ENCODE measurements at regions not wholly inside any gene's neighbourhood (a gene's known extent, or its start where the extent isn't known, plus 50 kb on each side); places are given as distances from the start of the nearest gene placed in this dataset.

- Histone ChIP-seq H2AK5ac (ENCODE audit: low read depth, low read length) (no peak overlapping the region), H3K9me1 (ENCODE audit: insufficient read depth, low read length) (no peaks in the 10 kb centered on the region), H3K14ac (replicated peaks; ENCODE audit: low read depth, low read length) (no peak overlapping the region), H3K27ac (ENCODE audit: insufficient read depth, low read length) (no peak overlapping the region), H3K36me3 (ENCODE audit: control insufficient read depth, insufficient read depth, low read length) (no peaks in the 10 kb centered on the region), H3K79me1 (ENCODE audit: low read depth in 1 of 2, low read length in 2 of 2) (no peaks in the 10 kb centered on the region), H2BK5ac (ENCODE audit: low read depth, low read length, poor library complexity, severe bottlenecking) (no peak overlapping the region), H3K18ac (ENCODE audit: low read depth, low read length) (no peak overlapping the region), H2BK120ac (ENCODE audit: low read depth, low read length) (no peak overlapping the region), H4K8ac (ENCODE audit: low read depth in 2 of 2, low read length in 2 of 2) (no peak overlapping the region), H3K9me3 (ENCODE audit: control insufficient read depth, insufficient read depth, low read length) (no peaks in the 10 kb centered on the region), H3K27me3 (ENCODE audit: control insufficient read depth, insufficient read depth, low read length) (peaks cover 2% of the 10 kb centered on the region; the same call in 1 of the 2 replicates), H2BK15ac (ENCODE audit: low read depth, low read length) (no peak overlapping the region), H2AFZ (replicated peaks; ENCODE audit: low read length, poor library complexity) (no peak overlapping the region), H3K9ac (ENCODE audit: low read depth, low read length) (no peak overlapping the region), H3K4me1 (ENCODE audit: control insufficient read depth, insufficient read depth, low read length) (peaks cover 2% of the 10 kb centered on the region; the same call in 1 of the 2 replicates), H4K20me1 (ENCODE audit: insufficient read depth, low read length) (no peaks in the 10 kb centered on the region), H2AK9ac (replicated peaks; ENCODE audit: low read depth, low read length, poor library complexity) (no peak overlapping the region), H4K91ac (ENCODE audit: insufficient read depth, low read depth, low read length) (no peak overlapping the region), H3K4ac (ENCODE audit: low read depth, low read length) (no peak overlapping the region), H3K56ac (ENCODE audit: extremely low read depth, insufficient read depth, low read length) (no peak overlapping the region), H2BK20ac (ENCODE audit: low read depth, low read length) (no peak overlapping the region), H3K4me2 (ENCODE audit: low read depth, low read length) (no peak overlapping the region), H4K5ac (ENCODE audit: low read depth, low read length) (no peak overlapping the region), H3K23ac (ENCODE audit: low read depth, low read length) (no peak overlapping the region), H3K4me3 (ENCODE audit: insufficient read depth, low read depth, low read length) (no peak overlapping the region)
- in situ Hi-C loops (cut with MboI; ENCODE audit: low sequenced_read_pairs) = no loop called here
- CTCF ChIA-PET = no interaction called here
- ATAC-seq (ENCODE audit: low read depth) = no peak
- POLR2A ChIA-PET (ENCODE audit: unreplicated experiment) = no interaction called here
- 100% methylated on average over 1 of the region's 3 CpGs; no CpG with 5 or more reads in 1 of the 2 experiments for whole genome bisulfite sequencing, 2 experiments (ENCODE audit: extremely low coverage in 2 of 2, insufficient read length in 1 of 2)
- DNase-seq = no peak
- no TSS peak for BruUV-seq (replicated peaks)
- intact Hi-C loops (cut with micrococcal nuclease) = no loop called here
- TF ChIP-seq SMC3 (IDR thresholded peaks at IDR 0.05; ENCODE audit: low read depth, low read length) (no peak), MAFK (IDR thresholded peaks at IDR 0.05; ENCODE audit: low read depth, low read length) (no peak), ELK1 (IDR thresholded peaks at IDR 0.05; ENCODE audit: borderline replicate concordance, low read depth, low read length) (no peak), MAZ (IDR thresholded peaks at IDR 0.05; ENCODE audit: borderline replicate concordance, low read depth, low read length) (no peak), MXI1 (IDR thresholded peaks at IDR 0.05; ENCODE audit: borderline replicate concordance, low read depth, low read length) (no peak), CTCF (conservative IDR thresholded peaks at IDR 0.05; ENCODE audit: low read depth, low read length) (no peak), RFX5 (IDR thresholded peaks at IDR 0.05; ENCODE audit: low read depth, low read length) (no peak), POLR2A (IDR thresholded peaks at IDR 0.05; ENCODE audit: low read depth, low read length) (no peak), RCOR1 (IDR thresholded peaks at IDR 0.05; ENCODE audit: insufficient replicate concordance, low read length) (no peak), FOS (IDR thresholded peaks at IDR 0.05; ENCODE audit: low read depth, low read length) (no peak), RAD21 (IDR thresholded peaks at IDR 0.05; ENCODE audit: low read length) (no peak), BHLHE40 (IDR thresholded peaks at IDR 0.05; ENCODE audit: low read depth, low read length) (no peak), NFE2L2 (IDR thresholded peaks at IDR 0.05; ENCODE audit: low read depth, low read length) (no peak), CHD1 (IDR thresholded peaks at IDR 0.05; ENCODE audit: low read depth, low read length) (no peak), USF2 (IDR thresholded peaks at IDR 0.05; ENCODE audit: low read depth, low read length) (no peak), CEBPB (IDR thresholded peaks at IDR 0.05; ENCODE audit: low read depth, low read length) (no peak)
- dilution Hi-C loops (cut with HindIII; ENCODE audit: low sequenced_read_pairs, unreplicated experiment) = no loop called here
Measured at GRCh38 chr18:45174629-45175136, 440.6 kb upstream of the SLC14A2 start.

Data from IMR-90 (cell line).